HepG2 (cell line): ENCODE measurements at regions not wholly inside any gene's neighbourhood (a gene's known extent, or its start where the extent isn't known, plus 50 kb on each side); places are given as distances from the start of the nearest gene placed in this dataset.

Experiments used
- CTCF ChIP-seq: sonication (generic); formaldehyde crosslinking; IDR thresholded peaks from 2 replicates; pipeline ENCODE4 v1.5.0; 2020; ENCODE audit warnings: mild to moderate bottlenecking, missing genetic modification reagents, moderate library complexity
- PBX2 ChIP-seq: IDR thresholded peaks from 2 replicates; pipeline ENCODE4 v1.6.1; 2016; ENCODE audit warnings: control low read depth
- POLR2AphosphoS2 ChIP-seq: IDR thresholded peaks from 2 replicates; pipeline ENCODE4 v1.6.1; 2011; ENCODE audit warnings: low read depth, low read length, improper control_type of control experiment
- PRDM10 ChIP-seq: sonication (generic); formaldehyde crosslinking; IDR thresholded peaks from 2 replicates; pipeline ENCODE4 v1.4.0; 2020; ENCODE audit warnings: low read depth, missing genetic modification reagents
- RNF2 ChIP-seq: fragments of 450-650 bp; conservative IDR thresholded peaks from 2 replicates; pipeline ENCODE4 v1.6.1; 2016; ENCODE audit warnings: low read depth
- TEF ChIP-seq: sonication (generic); formaldehyde crosslinking; IDR thresholded peaks from 2 replicates; pipeline ENCODE4 v1.5.0; 2020; ENCODE audit warnings: missing genetic modification reagents
- TP53 ChIP-seq: sonication (generic); formaldehyde crosslinking; conservative IDR thresholded peaks from 2 replicates; pipeline ENCODE4 v1.4.0; 2020; ENCODE audit warnings: missing genetic modification reagents
- U2AF1 ChIP-seq: fragments of 200-400 bp; formaldehyde crosslinking; optimal IDR thresholded peaks from 2 replicates; pipeline ENCODE3; 2017; ENCODE audit warnings: mild to moderate bottlenecking, low read depth, low read length

- TF ChIP-seq PBX2 (no peak), TP53 (CRISPR knock-in tag) (no peak), U2AF1 (no peak), TEF (CRISPR knock-in tag) (no peak), CTCF (no peak), PRDM10 (no peak), RNF2 (no peak), POLR2AphosphoS2 (no peak)
Observed at GRCh38 chr1:221937155-221937953, 195.5 kb upstream of the DUSP10 start.
